Spleen (tissue), 8 donors: ENCODE measurements at regions not wholly inside any gene's neighbourhood (a gene's known extent, or its start where the extent isn't known, plus 50 kb on each side); places are given as distances from the start of the nearest gene placed in this dataset.

Source experiments
- DNase-seq: peaks from one replicate; pipeline ENCODE4 v3.0.0-alpha.2; 2020
- H3K27ac ChIP-seq, 8 donors: fragments of 200-600 bp; sonication (generic) in 7 of 8; 1 replicate in 4 of 8; 2 replicates in 4 of 8; pipeline versions ENCODE4 v1.5.0 to v1.8.0; 2016 to 2021; ENCODE audit warnings: inconsistent platforms in 4 of 8, mild to moderate bottlenecking in 4 of 8, moderate library complexity in 1 of 8
- H3K27me3 ChIP-seq, 7 donors: fragments of 200-600 bp; sonication (generic) in 6 of 7; replicated peaks in 1 of 7; 1 replicate in 4 of 7; 2 replicates in 3 of 7; pipeline versions ENCODE4 v1.5.0 to v1.8.0; 2016 to 2021; ENCODE audit warnings: inconsistent platforms in 3 of 7, mild to moderate bottlenecking in 1 of 7
- H3K36me3 ChIP-seq, 6 donors: fragments of 200-600 bp; sonication (generic) in 5 of 6; 1 replicate in 4 of 6; 2 replicates in 2 of 6; pipeline versions ENCODE4 v1.5.0 to v1.8.0; 2016 to 2021; ENCODE audit warnings: inconsistent platforms in 2 of 6
- H3K4me1 ChIP-seq, 6 donors: fragments of 200-600 bp; sonication (generic) in 5 of 6; 1 replicate in 3 of 6; 2 replicates in 3 of 6; pipeline versions ENCODE4 v1.5.0 to v1.8.0; 2016 to 2021; ENCODE audit warnings: inconsistent platforms in 3 of 6
- H3K4me3 ChIP-seq, 8 donors: fragments of 200-600 bp; sonication (generic) in 7 of 8; 1 replicate in 4 of 8; 2 replicates in 4 of 8; pipeline versions ENCODE4 v1.5.0 to v1.8.0; 2016 to 2021; ENCODE audit warnings: inconsistent platforms in 4 of 8, mild to moderate bottlenecking in 4 of 8, moderate library complexity in 2 of 8
- H3K9me3 ChIP-seq, 8 donors: fragments of 200-600 bp; sonication (generic) in 7 of 8; 1 replicate in 4 of 8; 2 replicates in 4 of 8; pipeline versions ENCODE4 v1.5.0 to v1.8.0; 2016 to 2021; ENCODE audit warnings: inconsistent platforms in 4 of 8
- CTCF ChIP-seq, 11 experiments: fragments of 200-600 bp in 7 of 11; fragments of 450-650 bp in 4 of 11; sonication (generic) in 4 of 11; IDR thresholded peaks in 8 of 11; conservative IDR thresholded peaks in 3 of 11; 1 replicate in 7 of 11; 2 replicates in 4 of 11; pipeline versions ENCODE4 v1.4.0 to v1.8.0; 2016 to 2021; ENCODE audit warnings: antibody characterized with exemption in 11 of 11, inconsistent platforms in 4 of 11, mild to moderate bottlenecking in 1 of 11
- POLR2A ChIP-seq, 3 donors: fragments of 450-650 bp; IDR thresholded peaks; one replicate each; pipeline ENCODE4 v1.5.1; 2017; ENCODE audit warnings: antibody characterized with exemption in 3 of 3, mild to moderate bottlenecking in 1 of 3
- POLR2AphosphoS5 ChIP-seq, 3 donors: sonication (generic); formaldehyde crosslinking; IDR thresholded peaks; one replicate each; pipeline ENCODE4 v1.5.1; 2017; ENCODE audit warnings: antibody characterized with exemption in 3 of 3
- intact Hi-C: fragments of 100-400 bp; cut with DNase I; formaldehyde crosslinking; loops from one replicate; pipeline ENCODE4 v1.15.0; 2023; ENCODE audit warnings: low total_unique reads
- small RNA-seq, 4 donors: library from RNA; depleted of rRNA; stranded (forward); fragments of <200 nt; gene quantifications; one replicate each; pipeline ENCODE3, GENCODE V24; 2016
- donor health status: DM: no; HTN: no; CAD: no; lungs with moderate emphysema.
- donor health status: DM: no; HTN: no; CAD: no.
- donor health status: DM: no; HTN: no; CAD: no.
- donor health status: DM: yes; HTN: yes; CAD: no.

GRCh38 chr12:76135456-76135855 lies 51.0 kb upstream of the NAP1L1 start:
- Histone ChIP-seq H3K4me3 (no peak overlapping the region), H3K4me1 (no peaks in the 10 kb centered on the region), H3K27me3 (no peaks in the 10 kb centered on the region), H3K9me3 (peaks cover 0 to 15% (median 4%) of the 10 kb centered on the region in 8 donors), H3K36me3 (no peaks in the 10 kb centered on the region), H3K27ac (no peak overlapping the region)
- intact Hi-C loops: no loop called here
- TF ChIP-seq POLR2A (IDR thresholded peaks at IDR 0.05) (no peak), CTCF (IDR thresholded peaks at IDR 0.05 in 8 of 11, conservative IDR thresholded peaks at IDR 0.05 in 3 of 11) (no peak), POLR2AphosphoS5 (IDR thresholded peaks at IDR 0.05) (no peak)
- DNase-seq: no peak

Small RNAs in the stretch of these regions (small RNA-seq; reads per million reads assigned to genes)
- gene RNU6-1271P: 0 reads per million in 4 donors
